Esophagus squamous epithelium (tissue), 4 donors: ENCODE measurements at regions not wholly inside any gene's neighbourhood (a gene's known extent, or its start where the extent isn't known, plus 50 kb on each side); places are given as distances from the start of the nearest gene placed in this dataset.

Source experiments
- CTCF ChIP-seq, 6 experiments: fragments of 450-650 bp in 4 of 6; fragments of 200-600 bp in 2 of 6; sonication (generic) in 2 of 6; IDR thresholded peaks; one replicate each; pipeline ENCODE4 v1.5.1; 2016 to 2019; ENCODE audit warnings: antibody characterized with exemption in 6 of 6, mild to moderate bottlenecking in 4 of 6, moderate library complexity in 4 of 6
- POLR2A ChIP-seq, 4 donors: fragments of 450-650 bp; IDR thresholded peaks; one replicate each; pipeline ENCODE4 v1.6.1; 2017; ENCODE audit warnings: antibody characterized with exemption in 4 of 4, mild to moderate bottlenecking in 4 of 4, moderate library complexity in 3 of 4

DNA sequence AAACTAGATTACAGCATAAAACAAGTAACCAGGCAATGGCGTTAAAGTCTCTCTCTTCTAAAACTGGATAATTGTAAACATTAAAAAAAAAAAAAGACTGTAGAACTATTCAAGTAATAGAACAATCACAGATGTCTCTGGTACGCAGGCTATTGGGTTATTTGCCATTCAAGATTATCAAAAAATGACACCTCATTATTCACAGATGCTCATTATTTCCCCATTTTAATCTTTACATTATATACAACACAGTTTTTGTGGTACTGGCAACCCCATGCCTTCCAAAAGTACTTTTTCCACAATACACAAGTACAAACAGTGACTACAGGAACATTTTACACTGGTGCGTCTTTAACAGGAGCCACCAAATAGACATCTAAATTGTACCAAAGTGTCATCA lies 109.4 kb downstream of the ZNF608 start:
- TF ChIP-seq CTCF (IDR thresholded peaks at IDR 0.05) (no peak), POLR2A (IDR thresholded peaks at IDR 0.05) (no peak)
